ENCODE measurements at regions not wholly inside any gene's neighbourhood (a gene's known extent, or its start where the extent isn't known, plus 50 kb on each side); places are given as distances from the start of the nearest gene placed in this dataset.

GRCh38 chr4:4697584-4697983 is 155.7 kb upstream of the STX18 start:
- TF ChIP-seq EZH2 (IDR thresholded peaks at IDR 0.05; ENCODE audit: insufficient read depth, poor library complexity, severe bottlenecking), result no peak
- no peak for TF ChIP-seq EZH2phosphoT487 (IDR thresholded peaks at IDR 0.05; ENCODE audit: insufficient read depth, low read depth)

Data from GM23248 (cell line).